ENCODE measurements at regions not wholly inside any gene's neighbourhood (a gene's known extent, or its start where the extent isn't known, plus 50 kb on each side); places are given as distances from the start of the nearest gene placed in this dataset.

DNA sequence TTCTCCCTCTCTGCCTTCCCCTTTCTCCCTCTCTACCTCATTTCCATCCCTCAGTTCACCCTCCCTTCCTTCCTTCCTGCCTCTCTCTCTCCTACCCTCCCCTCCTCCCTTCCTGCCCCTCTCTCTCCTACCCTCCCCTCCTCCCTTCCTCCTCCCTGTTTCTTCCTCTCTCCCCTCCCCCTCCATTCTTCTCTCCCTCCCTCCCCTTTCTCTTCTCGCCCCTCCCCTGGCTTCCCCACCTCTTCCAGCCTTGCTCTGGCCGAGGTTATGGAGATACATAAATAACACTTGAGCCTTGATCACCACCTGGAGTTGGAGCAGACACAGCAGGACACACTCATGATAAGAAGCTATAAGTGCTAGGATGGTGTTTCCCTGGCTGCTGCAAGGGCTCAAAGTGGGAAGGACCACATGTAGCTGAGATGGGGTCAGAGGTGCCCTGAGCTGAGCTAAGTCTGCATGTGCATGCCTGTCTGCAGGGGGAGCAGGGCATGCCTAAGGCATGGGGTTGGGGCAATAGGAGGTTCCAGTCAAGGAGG lies 326.1 kb upstream of the HS6ST1 start:
- DNase-seq (ENCODE audit: low read depth): no peak
- TF ChIP-seq, protein P1, sequence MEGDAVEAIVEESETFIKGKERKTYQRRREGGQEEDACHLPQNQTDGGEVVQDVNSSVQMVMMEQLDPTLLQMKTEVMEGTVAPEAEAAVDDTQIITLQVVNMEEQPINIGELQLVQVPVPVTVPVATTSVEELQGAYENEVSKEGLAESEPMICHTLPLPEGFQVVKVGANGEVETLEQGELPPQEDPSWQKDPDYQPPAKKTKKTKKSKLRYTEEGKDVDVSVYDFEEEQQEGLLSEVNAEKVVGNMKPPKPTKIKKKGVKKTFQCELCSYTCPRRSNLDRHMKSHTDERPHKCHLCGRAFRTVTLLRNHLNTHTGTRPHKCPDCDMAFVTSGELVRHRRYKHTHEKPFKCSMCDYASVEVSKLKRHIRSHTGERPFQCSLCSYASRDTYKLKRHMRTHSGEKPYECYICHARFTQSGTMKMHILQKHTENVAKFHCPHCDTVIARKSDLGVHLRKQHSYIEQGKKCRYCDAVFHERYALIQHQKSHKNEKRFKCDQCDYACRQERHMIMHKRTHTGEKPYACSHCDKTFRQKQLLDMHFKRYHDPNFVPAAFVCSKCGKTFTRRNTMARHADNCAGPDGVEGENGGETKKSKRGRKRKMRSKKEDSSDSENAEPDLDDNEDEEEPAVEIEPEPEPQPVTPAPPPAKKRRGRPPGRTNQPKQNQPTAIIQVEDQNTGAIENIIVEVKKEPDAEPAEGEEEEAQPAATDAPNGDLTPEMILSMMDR (IDR thresholded peaks at IDR 0.05; ENCODE audit: insufficient read depth, low read depth, low read length, missing control alignments): no peak
- no peak overlapping the region for H3K4me3 ChIP-seq (ENCODE audit: low read length)

DNA sequence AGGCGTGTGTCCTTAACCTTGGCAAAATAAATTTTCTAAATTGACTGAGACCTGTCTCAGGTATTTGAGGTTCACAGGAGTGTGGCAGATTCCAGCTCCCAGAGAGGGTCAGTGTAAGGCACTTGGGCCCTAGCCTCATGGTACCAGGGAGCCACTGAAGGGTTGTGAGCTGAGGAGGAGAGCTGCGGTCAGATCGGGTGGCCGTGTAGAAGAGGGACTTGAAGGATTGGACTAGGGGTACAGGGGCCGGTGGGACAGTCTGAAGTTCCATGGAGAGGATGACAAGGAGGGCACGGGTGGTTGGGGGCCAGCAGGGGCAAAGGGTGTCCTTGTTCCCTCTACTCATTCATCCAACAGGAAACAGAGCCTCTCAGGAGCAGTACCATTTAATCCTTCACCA lies 327.0 kb upstream of the HS6ST1 start:
- DNase-seq (ENCODE audit: low read depth): no peak
- TF ChIP-seq, protein P1 (IDR thresholded peaks at IDR 0.05; ENCODE audit: insufficient read depth, low read depth, low read length, missing control alignments): no peak
- H3K4me3 ChIP-seq (ENCODE audit: low read length): no peak overlapping the region

- TF ChIP-seq, protein P1 (IDR thresholded peaks at IDR 0.05; ENCODE audit: insufficient read depth, low read depth, low read length, missing control alignments): no peak
- DNase-seq (ENCODE audit: low read depth): no peak
- no peak overlapping the region for H3K4me3 ChIP-seq (ENCODE audit: low read length)
Measured at GRCh38 chr2:128646091-128646490, 327.4 kb upstream of the HS6ST1 start.

DNA sequence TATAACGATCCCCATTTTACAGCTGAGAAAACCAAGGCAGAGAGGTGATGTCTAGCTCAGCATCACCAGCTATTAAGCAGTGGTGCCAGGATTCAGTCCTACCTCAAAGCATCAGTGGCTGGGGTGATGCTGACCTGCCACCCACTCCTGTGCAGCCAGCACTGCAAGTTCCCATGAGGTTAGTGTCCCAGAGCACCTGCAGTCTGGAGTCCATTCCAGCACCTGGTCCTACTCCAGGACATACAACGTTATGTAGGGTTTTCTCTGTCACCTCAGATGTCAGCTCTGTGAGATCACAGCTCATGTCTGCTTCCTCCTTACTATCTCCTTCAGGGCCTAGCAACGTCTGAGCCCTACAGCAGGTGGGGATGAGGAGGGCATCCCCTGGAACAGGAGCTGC lies 328.0 kb upstream of the HS6ST1 start:
- no peak for DNase-seq (ENCODE audit: low read depth)
- H3K4me3 ChIP-seq (ENCODE audit: low read length): no peak overlapping the region
- TF ChIP-seq, protein P1 (IDR thresholded peaks at IDR 0.05; ENCODE audit: insufficient read depth, low read depth, low read length, missing control alignments): no peak

DNA sequence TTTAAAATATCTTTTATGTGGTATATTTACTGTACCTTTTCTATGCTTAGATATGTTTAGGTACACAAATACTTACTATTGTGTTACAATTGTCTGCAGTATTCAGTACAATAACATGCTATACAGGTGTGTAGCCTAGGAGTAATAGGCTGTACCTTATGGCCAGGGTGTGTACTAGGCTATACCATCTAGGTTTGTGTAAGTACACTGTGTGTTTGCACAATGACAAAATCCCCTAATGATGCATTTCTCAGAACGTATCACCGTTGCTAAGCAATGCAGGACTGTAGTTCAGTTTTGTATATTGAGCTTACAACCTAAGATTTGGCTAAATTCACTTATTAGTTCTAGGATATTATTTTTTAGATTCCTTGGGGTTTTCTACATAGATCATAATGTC lies 332.3 kb upstream of the HS6ST1 start:
- DNase-seq (ENCODE audit: low read depth): peak; percentile 10
- TF ChIP-seq, protein P1 (IDR thresholded peaks at IDR 0.05; ENCODE audit: insufficient read depth, low read depth, low read length, missing control alignments): no peak

DNA sequence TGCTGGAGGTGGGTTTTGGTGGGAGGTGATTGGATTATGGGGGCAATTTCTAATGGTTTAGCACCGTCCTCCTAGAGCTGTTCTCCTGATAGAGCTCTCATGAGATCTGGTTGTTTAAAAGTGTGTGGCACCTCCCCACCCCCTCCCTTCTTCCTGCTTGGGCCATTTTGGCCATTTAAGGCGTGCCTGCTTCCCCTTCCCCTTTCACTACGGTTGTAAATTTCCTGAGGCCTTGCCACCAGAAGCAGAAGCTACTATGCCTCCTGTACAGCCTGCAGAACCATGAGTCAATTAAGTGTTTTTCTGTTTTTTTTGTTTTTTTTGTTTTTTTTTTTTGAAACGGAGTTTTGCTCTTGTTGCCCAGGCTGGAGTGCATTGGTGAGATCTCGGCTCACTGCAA lies 335.7 kb upstream of the HS6ST1 start:
- H3K4me3 ChIP-seq (ENCODE audit: low read length): no peak overlapping the region
- DNase-seq (ENCODE audit: low read depth): no peak
- TF ChIP-seq, protein P1 (IDR thresholded peaks at IDR 0.05; ENCODE audit: insufficient read depth, low read depth, low read length, missing control alignments): no peak

More for the DNA sequence above, 332.3 kb upstream of the HS6ST1 start:
- H3K4me3 ChIP-seq (ENCODE audit: low read length): no peak overlapping the region

DNA sequence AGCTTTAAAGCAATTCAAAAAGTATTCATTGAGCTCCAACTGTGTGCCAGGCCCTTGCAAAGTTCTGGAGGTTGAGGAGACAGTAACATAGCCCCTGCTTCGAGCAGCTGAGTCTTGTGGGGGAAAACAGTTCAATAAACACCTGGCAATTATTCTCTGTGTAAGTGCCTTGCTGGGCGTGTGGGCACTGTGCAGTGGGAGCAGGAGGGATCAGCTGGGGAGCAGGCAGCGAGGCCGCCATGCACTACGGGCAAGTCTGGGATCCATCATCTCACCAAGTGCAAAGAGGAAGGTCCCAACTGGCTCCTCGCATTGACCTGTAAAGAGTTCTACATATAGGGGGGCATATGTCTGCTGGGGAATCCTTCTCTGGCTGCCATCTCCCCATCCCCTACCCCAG lies 342.2 kb upstream of the HS6ST1 start:
- no peak for DNase-seq (ENCODE audit: low read depth)
- TF ChIP-seq, protein P1 (IDR thresholded peaks at IDR 0.05; ENCODE audit: insufficient read depth, low read depth, low read length, missing control alignments): no peak

More for the DNA sequence above, 342.2 kb upstream of the HS6ST1 start:
- H3K4me3 ChIP-seq (ENCODE audit: low read length): no peak overlapping the region

All from epithelial cell of esophagus (primary cell).